Duodenal mucosa (tissue), 2 donors: ENCODE measurements at regions not wholly inside any gene's neighbourhood (a gene's known extent, or its start where the extent isn't known, plus 50 kb on each side); places are given as distances from the start of the nearest gene placed in this dataset.

Experiments
- H3K27ac ChIP-seq: one replicate; pipeline ENCODE4 v1.7.0; 2013; ENCODE audit warnings: low read depth, low read length
- H3K27me3 ChIP-seq, 2 donors: one replicate each; pipeline ENCODE4 v1.7.0; 2013; ENCODE audit warnings: low read length in 2 of 2, control low read depth in 1 of 2; ENCODE audit not compliant: insufficient read depth in 2 of 2, control insufficient read depth in 1 of 2
- H3K36me3 ChIP-seq, 2 donors: one replicate each; pipeline ENCODE4 v1.7.0; 2013; ENCODE audit warnings: low read length in 2 of 2, control low read depth in 1 of 2; ENCODE audit not compliant: insufficient read depth in 2 of 2, control insufficient read depth in 1 of 2
- H3K4me1 ChIP-seq, 2 donors: one replicate each; pipeline ENCODE4 v1.7.0; 2013; ENCODE audit warnings: low read length in 2 of 2, control low read depth in 1 of 2; ENCODE audit not compliant: insufficient read depth in 2 of 2, control insufficient read depth in 1 of 2
- H3K4me3 ChIP-seq, 2 donors: one replicate each; pipeline ENCODE4 v1.7.0; 2013; ENCODE audit warnings: low read length in 2 of 2, low read depth in 1 of 2
- H3K9ac ChIP-seq, 2 donors: one replicate each; pipeline ENCODE4 v1.7.0; 2013; ENCODE audit warnings: low read length in 2 of 2, low read depth in 1 of 2
- H3K9me3 ChIP-seq, 2 donors: one replicate each; pipeline ENCODE4 v1.7.0; 2013; ENCODE audit warnings: low read length in 2 of 2, control low read depth in 1 of 2; ENCODE audit not compliant: control insufficient read depth in 1 of 2

- H3K36me3 ChIP-seq, result no peaks in the 10 kb centered on the region
- no peak overlapping the region for H3K9ac ChIP-seq
- no peak overlapping the region for H3K27ac ChIP-seq
- H3K27me3 ChIP-seq, result no peaks in the 10 kb centered on the region
- no peaks in the 10 kb centered on the region for H3K9me3 ChIP-seq
- no peak overlapping the region for H3K4me3 ChIP-seq
- H3K4me1 ChIP-seq, result no peaks in the 10 kb centered on the region
These were observed 134.5 kb upstream of the LYPLAL1 start for GRCh38 chr1:219039017-219039681.

- H3K9me3 ChIP-seq, result no peaks in the 10 kb centered on the region
These were observed 134.0 kb upstream of the LYPLAL1 start for GRCh38 chr1:219039682-219040154.

DNA sequence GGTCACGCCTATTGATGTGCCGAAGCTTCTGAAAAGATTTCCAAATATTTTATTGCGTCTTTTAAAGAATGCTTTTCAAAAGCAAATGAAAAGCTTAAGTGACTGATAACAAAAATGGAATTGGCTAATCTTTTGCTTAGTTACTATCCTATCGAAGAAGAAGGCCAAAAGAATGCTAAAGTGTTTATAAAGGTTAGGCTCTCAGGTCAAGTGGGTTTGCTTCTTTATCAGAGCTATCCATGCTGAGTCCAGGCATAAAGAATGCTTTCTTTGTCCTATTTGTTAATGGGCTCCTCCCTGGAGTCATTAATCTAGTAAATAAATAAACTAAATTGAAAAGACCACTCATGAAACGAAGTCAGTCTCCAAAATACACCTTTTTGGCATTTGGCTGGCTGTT, 133.4 kb upstream of the LYPLAL1 start:
- H3K4me1 ChIP-seq, result no peaks in the 10 kb centered on the region
- H3K36me3 ChIP-seq, result no peaks in the 10 kb centered on the region
- no peak overlapping the region for H3K27ac ChIP-seq
- H3K9ac ChIP-seq, result no peak overlapping the region
- H3K9me3 ChIP-seq, result no peaks in the 10 kb centered on the region
- no peak overlapping the region for H3K4me3 ChIP-seq
- H3K27me3 ChIP-seq, result no peaks in the 10 kb centered on the region

More at GRCh38 chr1:219039682-219040154, 134.0 kb upstream of the LYPLAL1 start:
- no peaks in the 10 kb centered on the region for H3K27me3 ChIP-seq
- no peaks in the 10 kb centered on the region for H3K36me3 ChIP-seq
- H3K9ac ChIP-seq, result no peak overlapping the region
- H3K4me1 ChIP-seq, result no peaks in the 10 kb centered on the region
- no peak overlapping the region for H3K4me3 ChIP-seq
- H3K27ac ChIP-seq, result no peak overlapping the region

GRCh38 chr1:219041141-219041540, 132.5 kb upstream of the LYPLAL1 start:
- Histone ChIP-seq H3K4me3 (no peak overlapping the region), H3K4me1 (no peaks in the 10 kb centered on the region), H3K9ac (no peak overlapping the region), H3K27me3 (no peaks in the 10 kb centered on the region), H3K27ac (no peak overlapping the region), H3K36me3 (no peaks in the 10 kb centered on the region), H3K9me3 (no peaks in the 10 kb centered on the region)

DNA sequence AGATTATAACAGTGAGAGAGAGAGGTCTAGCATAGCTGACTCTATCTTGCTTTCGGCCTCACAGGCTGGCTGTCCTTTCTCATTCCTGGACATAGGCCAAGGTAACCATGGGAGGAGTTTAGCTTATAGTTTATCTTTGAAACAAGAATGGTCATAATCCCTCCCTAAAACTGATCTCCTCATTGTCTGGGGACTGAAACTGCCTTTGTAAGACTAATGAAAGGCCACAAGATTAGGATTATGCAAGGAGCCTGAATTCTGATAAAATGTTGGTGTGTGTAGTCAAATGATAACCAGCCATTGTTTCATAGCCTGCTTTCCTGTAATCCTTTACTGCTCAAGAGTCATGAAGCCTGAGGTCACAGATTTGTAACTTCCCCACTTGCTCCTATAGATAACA, 131.9 kb upstream of the LYPLAL1 start:
- no peak overlapping the region for H3K9ac ChIP-seq
- no peaks in the 10 kb centered on the region for H3K27me3 ChIP-seq
- no peaks in the 10 kb centered on the region for H3K36me3 ChIP-seq
- no peaks in the 10 kb centered on the region for H3K4me1 ChIP-seq
- H3K27ac ChIP-seq, result no peak overlapping the region
- H3K4me3 ChIP-seq, result no peak overlapping the region
- no peaks in the 10 kb centered on the region for H3K9me3 ChIP-seq

GRCh38 chr1:219042769-219043168, 130.9 kb upstream of the LYPLAL1 start:
- Histone ChIP-seq H3K4me3 (no peak overlapping the region), H3K27ac (no peak overlapping the region), H3K4me1 (no peaks in the 10 kb centered on the region), H3K27me3 (no peaks in the 10 kb centered on the region), H3K36me3 (no peaks in the 10 kb centered on the region), H3K9me3 (no peaks in the 10 kb centered on the region), H3K9ac (no peak overlapping the region)

GRCh38 chr1:219045246-219045645, 128.4 kb upstream of the LYPLAL1 start:
- no peak overlapping the region for H3K9ac ChIP-seq
- H3K27me3 ChIP-seq, result no peaks in the 10 kb centered on the region
- no peaks in the 10 kb centered on the region for H3K4me1 ChIP-seq
- no peaks in the 10 kb centered on the region for H3K36me3 ChIP-seq
- no peaks in the 10 kb centered on the region for H3K9me3 ChIP-seq
- H3K4me3 ChIP-seq, result no peak overlapping the region
- H3K27ac ChIP-seq, result no peak overlapping the region

- H3K4me3 ChIP-seq, result no peak overlapping the region
- no peak overlapping the region for H3K27ac ChIP-seq
- no peaks in the 10 kb centered on the region for H3K4me1 ChIP-seq
- H3K27me3 ChIP-seq, result no peaks in the 10 kb centered on the region
- H3K36me3 ChIP-seq, result no peaks in the 10 kb centered on the region
- H3K9me3 ChIP-seq, result no peaks in the 10 kb centered on the region
- no peak overlapping the region for H3K9ac ChIP-seq
These were observed 124.2 kb upstream of the LYPLAL1 start for GRCh38 chr1:219049501-219049900.

GRCh38 chr1:219050086-219050821, 123.4 kb upstream of the LYPLAL1 start:
- H3K9ac ChIP-seq, result no peak overlapping the region

GRCh38 chr1:219050822-219051125, 122.9 kb upstream of the LYPLAL1 start:
- Histone ChIP-seq H3K27me3 (no peaks in the 10 kb centered on the region), H3K27ac (no peak overlapping the region)

More at GRCh38 chr1:219050086-219050821, 123.4 kb upstream of the LYPLAL1 start:
- Histone ChIP-seq H3K4me3 (no peak overlapping the region), H3K9me3 (no peaks in the 10 kb centered on the region), H3K36me3 (no peaks in the 10 kb centered on the region), H3K4me1 (no peaks in the 10 kb centered on the region), H3K27ac (no peak overlapping the region), H3K27me3 (no peaks in the 10 kb centered on the region)

More at GRCh38 chr1:219050822-219051125, 122.9 kb upstream of the LYPLAL1 start:
- no peaks in the 10 kb centered on the region for H3K36me3 ChIP-seq
- no peak overlapping the region for H3K4me3 ChIP-seq
- no peaks in the 10 kb centered on the region for H3K9me3 ChIP-seq
- H3K4me1 ChIP-seq, result no peaks in the 10 kb centered on the region
- no peak overlapping the region for H3K9ac ChIP-seq
